HT-29 (cell line): ENCODE measurements at regions not wholly inside any gene's neighbourhood (a gene's known extent, or its start where the extent isn't known, plus 50 kb on each side); places are given as distances from the start of the nearest gene placed in this dataset.

Experiments
- DNase-seq: peaks from one replicate; pipeline ENCODE4 v3.0.0-alpha.2; 2015; ENCODE audit warnings: low spot score

DNA sequence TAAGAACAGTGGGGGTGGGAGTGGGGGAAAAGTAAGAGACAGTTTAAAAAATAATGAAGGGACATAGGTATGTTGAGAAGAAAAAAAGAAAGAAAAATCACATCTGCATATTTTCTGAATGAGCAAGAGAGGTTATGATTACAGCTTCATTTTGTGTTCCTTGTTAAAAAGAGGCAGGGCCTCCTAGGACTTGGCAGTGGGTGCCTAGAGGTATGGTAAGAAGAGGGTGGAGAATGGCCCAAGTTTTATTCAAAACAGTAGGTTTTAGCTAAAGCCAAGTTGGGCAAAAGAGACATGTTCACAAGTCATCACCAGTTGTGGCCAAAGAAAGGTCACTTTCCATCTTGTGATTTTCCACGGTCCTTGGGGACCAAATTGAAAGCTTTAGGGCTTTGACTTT, 643.4 kb downstream of the CCDC171 start:
- no peak for DNase-seq

DNA sequence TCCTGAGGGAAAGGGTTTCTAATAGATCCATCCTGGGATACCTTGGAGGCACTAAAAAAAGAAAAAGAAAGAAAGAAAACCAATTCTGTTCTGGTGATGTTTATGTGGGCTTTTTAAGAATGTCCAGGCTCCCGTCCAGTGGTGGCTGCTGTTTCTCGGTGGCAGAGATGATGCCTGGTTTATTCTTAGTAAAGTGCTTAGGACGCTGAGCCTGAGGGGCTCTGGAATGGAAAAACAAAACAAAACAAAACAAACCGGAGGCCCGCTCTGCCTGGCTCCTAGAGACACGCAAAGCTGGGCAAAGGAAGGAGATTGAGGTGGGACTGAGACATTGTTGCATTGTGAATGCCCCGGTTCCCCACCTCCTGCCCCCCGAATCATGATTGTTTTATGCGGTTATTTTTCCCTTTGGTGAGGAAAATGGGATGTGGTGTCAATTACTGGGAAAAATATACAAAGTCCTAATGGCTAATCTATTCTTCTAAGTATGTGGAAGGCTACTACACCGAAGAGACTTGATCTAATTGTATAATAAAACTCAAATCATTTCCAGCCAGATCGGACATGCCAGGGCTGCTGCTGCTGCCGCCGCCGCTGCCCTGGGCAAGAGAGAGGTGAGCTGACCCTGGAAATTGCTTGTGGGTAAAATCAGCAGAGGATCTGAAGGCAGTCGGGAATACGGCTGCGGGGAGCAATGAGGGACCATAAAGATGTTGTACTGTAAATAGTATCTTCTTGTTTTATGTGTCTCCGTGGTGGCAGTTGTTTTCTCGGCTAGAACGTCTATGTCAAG, 644.9 kb downstream of the CCDC171 start:
- no peak for DNase-seq

DNA sequence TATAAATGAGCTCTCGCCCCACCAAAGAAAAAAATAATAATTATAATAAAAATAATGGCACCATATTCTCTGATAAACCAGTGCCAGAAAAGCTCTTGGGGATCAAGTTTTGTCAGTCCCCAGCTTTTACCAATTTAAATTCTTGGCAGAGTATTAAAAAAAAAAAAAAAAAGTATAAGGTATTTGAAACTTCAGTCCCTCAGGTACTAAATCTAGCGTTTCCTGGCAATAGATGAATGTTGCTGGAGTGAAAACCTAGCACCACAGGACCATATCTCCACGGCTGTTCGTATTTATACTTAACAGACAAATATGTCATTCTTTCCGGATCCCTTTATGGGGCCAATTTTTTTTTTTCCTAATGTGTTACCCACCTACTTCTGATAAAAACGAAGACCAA, 646.2 kb downstream of the CCDC171 start:
- no peak for DNase-seq

DNA sequence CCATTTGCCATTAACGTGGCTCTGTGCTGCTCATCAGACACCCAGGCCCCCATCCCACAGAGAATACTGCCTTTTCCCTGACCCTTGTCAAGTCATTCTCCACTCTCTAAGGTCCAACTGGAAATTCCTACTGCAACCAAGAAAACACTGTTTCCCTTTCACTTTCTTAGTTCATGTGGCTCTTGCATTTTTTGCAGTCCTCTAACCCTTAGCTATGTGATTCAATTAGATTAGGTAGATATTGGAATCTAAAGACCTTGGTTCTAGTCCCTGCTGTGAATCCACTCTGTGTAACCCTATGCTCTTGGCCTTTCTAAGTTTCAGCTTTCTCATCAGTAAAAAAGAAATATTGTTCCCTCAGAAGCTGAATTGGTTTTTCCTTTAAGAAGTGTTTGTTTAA, 649.4 kb downstream of the CCDC171 start:
- DNase-seq, result no peak

DNA sequence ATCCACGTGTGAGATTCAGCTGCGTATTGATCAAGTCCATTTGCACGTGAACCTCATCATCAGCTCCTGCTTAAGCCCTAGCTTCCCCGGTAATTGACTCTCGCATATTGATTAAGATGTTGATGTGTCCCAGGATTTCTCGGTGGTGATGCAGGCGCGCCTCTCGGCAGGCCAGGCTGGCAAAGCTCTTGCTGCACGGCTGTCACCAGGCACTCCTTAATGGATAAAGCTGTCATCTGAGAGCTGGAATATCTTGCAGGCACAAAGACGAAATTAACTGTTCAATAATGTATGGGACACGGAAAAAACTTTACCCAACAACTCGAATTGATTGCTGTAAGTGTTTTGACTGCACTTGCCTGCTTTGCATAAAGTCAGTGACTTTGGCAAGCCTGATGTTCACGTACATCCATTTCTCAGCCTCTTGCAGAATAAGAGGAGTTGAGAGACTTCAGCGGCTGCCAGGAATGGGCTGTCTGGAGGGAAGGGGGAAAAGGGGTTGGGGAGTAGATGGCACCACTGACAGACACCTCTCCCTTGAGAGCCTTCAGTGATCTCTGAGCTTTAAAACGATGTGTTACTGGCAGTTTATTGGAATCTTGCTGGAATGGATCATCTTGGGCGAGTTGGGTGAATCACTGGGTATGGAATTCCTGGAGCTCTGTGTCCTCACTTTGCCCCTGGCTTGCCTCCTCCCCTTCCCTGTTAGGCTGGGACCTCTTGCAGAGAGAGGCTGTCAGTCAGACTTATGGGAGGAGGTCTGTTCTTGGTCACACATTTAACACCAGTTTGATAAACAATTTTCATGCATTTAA, 650.3 kb downstream of the CCDC171 start:
- no peak for DNase-seq

DNA sequence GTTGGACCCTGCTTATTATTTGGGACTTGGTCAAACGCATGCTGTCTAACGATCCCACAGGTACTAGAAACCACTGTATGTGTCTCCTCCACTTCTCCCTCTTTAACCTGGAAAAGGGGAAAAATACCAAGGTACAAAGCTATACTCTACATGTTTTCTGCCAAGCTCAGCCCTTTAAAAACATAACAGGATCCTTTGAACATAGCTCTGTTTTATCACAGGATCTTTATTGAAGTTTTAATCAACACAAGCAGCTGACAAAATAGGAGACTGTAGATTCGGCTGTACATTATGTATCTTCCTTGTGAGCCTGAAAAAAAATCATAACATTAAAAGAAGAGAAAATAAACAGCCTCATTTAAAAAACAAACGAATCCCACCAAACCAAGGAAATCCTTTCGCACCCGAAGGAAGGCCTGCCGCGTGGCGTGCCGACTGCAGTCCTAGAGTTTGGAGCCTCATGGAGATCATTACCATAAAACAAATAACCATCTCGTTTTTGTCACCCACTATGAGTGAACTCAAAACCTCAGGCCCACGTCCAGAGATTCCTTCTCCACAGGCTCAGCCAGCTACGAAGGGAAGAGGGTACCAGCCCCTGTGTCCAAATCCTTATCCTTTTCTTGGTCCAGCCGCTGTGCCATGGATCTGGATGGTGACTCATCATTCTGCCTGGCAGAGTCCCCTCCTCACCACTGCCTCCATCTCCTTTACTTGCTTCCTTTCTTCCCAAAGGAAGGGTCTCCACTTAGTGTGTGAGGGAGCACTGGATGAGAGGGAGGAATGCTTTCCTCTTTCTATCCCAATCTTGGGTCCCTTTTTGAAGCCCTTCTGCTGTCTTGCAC, 651.1 kb downstream of the CCDC171 start:
- no peak for DNase-seq

DNA sequence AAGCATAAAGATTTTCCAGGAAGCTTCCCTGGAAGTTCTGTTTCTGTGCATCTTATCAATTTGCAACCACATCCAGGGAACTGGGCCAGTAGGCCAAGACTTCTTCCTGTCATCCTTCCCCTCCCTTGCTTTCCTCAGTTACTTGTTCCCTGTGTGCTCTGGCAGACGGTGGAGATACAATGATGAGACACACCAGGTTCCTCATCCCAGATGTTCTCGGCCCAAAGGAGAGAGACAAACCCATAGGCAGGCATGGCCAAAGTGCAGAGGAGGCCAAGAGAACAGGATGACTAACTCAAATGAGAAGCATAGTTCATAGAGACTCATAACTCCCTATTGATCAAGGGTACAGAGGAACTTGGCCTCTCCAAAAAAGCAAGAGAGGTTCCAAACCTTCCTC, 652.6 kb downstream of the CCDC171 start:
- no peak for DNase-seq

DNA sequence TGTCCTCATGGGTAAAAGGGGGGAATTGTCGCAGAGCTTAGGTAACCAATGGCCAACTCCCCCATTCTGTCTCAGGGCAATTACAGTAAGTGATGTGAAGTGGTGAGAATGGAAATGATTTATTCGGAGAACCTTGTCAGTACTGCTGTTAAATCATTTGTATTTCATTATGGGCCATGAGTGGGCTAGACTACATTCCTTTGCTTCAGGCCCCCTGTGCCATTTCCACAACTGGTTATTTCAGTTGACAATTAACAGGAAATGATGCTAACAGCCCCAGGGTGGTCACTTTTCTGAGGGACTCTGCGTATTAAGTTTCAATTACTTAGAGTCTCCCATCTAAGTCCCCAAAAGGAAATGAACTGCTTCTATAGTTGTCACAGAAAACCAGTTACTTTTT, 653.7 kb downstream of the CCDC171 start:
- no peak for DNase-seq

DNA sequence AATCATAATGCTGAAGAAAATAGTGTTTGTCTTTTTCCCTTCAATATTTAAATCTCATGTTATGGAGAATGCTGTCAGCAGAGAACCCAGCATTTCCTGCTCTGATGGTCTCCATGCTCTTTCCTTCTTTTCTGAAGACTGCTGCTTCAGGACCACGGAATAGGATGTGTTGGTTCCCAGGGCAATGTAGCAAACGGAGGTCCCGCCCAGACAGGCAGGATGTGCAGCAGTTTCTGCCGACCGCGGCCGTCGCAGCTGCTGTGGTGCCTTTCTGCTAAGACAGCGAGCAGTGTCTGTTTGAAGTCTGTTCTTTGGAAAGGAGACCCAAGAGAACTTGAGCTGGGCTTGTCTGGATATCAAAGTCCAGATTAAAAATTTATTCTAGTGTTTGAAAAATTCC, 654.3 kb downstream of the CCDC171 start:
- DNase-seq, result no peak

DNA sequence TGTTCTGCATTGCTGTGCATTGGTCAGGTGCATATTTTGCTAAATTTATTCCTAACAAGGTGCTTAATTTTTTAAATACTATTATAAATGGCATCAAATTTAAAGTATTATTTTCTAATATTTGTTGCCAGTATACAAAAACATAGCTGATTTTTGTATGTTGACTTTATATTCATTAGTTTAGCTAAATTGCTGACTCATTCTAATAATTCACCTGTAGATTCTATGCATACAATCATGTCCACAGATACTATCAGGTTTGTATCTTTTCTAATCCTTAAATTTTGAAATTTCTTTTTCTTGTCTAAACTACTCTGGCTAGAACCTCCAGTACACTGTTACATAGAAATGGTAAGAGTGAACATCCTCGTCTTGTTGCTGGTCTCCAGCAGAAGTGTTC, 657.6 kb downstream of the CCDC171 start:
- no peak for DNase-seq

DNA sequence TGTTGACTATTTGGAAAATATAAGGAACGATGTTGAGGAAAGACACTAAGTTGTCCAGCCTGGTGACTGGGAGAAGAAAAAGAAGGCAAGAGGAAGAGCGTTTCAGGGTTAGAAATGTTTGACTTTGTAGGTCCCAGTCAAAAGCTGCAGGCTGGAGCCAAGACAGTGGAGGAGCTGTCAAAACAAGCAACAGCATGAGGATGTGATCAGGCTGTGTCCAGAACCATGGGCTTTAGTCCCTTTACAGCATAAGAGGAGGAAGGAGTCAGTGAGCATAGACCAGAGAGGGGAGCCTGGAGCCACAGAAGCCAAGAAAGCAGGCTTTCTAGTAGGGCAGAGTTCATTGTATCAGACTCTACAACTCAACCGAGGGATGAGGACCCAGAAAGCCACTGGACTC, 658.5 kb downstream of the BNC2 start:
- no peak for DNase-seq

DNA sequence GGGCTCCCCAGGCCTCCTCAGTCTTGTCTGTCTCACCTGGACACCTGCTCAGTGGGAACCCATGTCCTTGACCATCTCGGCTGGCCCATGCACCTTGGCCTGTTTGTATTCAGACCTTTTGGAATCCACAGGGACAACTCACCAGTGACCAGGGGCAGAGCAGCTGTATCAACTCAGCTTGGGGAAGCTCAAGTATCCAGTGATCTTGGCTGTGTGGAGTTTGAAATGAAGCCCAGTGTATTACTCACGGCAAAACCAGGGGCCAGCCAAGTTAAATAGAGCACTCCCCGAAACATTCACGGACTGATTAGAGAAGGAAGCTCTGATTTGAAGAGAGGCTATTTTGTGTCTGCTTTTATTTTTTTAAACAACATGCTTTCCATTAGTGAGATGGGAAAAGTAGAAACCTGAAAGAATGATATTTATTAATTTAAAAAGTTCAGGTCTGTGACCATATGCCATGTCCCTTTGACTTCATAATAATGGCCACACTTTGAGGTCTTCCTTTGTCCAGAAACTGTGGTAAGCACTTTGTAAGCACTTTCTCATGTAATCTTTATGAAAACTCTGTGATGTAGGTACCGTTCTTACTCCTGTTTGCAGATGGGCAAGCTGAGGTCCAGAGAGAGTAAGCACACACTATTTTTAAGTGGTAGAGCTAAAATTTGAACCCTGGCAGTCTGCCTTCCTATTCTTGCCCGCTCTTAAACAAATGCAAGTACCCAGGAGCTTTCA, 656.5 kb downstream of the BNC2 start:
- DNase-seq, result no peak

DNA sequence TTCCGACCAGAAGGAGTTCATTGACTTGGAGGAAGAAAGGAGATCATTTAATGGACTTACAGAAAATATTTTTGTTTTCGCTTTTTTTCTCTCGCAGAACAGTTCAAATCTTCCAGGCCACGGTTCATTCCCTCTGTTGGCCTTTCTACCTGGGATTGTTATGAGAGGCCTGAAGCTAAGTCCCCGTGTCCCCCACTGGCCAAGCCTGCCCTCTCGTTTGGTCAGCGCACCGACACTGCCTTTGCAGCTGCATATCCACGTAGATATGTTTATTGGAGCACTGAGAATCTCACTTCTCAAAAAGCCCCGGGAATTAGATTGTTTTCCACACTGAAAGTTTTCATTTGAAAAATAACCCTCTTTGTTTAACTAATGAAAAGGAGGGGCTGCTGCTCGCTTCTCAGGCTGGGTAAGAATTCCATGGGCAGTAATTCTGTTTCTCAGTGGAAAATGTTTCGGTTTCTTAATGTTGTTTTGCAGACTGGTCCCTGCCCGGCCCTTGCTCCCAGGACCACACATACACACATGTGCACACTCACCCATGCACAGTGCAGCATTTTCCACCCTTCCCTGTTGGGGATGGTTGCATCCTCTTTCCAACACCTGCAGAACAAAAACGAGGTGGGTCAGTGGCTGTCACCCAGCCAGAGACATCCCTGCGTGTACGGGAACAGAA, 655.7 kb downstream of the BNC2 start:
- DNase-seq, result no peak

DNA sequence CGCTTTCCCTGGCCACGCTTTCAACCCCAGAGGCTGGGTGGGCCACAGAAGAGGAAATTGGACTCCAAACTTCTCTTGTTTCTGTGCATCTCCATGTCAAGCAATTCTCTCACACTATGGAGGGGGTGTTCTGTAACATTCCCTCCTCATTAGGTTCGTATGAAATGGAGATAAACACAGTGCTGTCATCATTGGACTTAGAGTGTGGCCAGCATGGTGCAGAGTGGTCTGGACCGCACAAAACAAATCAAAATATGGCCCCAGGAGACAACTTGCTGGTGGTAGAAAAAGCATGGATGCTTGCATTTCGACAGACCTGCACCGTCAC, 655.2 kb downstream of the BNC2 start:
- DNase-seq, result no peak

DNA sequence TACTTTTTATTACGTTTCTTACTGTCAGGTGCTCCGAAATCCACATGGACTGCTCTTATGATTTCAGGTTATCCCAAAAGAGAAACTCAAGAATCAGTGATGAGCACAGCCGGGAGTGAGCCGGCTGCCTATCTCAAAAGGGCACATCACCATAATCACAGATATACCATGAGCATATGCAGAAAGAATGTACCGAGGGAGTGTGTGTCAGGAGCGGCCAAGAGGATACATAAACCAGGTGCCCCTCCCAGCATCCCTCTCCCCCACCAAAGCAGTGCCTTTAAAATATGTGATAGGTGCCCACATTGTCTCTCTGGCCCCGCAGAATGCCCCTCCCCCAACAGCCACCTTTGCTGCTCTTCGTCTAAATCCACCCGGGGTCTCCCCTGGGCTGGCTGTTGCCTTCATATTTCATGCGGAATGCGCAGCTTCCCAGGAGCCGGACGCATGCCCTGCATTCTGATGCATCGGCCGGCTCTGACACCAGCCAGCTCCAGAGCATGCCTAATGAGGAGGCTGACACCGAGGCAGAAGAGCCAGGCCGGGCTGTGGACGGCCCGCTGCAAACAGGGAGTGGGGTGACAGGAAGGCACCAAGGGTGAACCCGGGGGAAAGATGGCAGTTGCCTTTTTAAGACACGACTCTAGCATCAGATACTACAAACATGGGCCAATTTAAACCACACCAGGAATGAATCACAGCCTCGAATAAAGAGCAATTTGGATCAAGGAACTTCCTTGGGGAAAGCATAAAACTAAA, 652.3 kb downstream of the BNC2 start:
- no peak for DNase-seq

DNA sequence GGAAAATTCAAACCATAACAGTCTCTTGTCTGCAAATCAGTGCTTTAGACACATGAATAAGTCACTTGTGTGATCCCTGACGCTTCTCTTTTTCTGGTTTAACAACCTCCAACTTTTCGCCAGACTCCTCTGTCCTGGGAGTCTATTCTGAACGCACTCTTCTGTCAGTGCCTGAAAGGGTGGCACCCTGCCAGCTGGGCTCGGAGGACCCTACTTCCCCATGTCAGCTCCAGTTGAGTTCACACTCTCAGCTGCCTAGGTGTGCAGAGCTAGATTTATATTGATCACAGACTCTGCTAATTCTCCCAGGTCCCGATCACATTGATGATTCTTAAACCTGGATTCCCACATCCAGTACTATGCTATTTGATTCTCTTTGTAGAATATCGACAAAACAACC, 649.1 kb downstream of the BNC2 start:
- DNase-seq, result no peak

DNA sequence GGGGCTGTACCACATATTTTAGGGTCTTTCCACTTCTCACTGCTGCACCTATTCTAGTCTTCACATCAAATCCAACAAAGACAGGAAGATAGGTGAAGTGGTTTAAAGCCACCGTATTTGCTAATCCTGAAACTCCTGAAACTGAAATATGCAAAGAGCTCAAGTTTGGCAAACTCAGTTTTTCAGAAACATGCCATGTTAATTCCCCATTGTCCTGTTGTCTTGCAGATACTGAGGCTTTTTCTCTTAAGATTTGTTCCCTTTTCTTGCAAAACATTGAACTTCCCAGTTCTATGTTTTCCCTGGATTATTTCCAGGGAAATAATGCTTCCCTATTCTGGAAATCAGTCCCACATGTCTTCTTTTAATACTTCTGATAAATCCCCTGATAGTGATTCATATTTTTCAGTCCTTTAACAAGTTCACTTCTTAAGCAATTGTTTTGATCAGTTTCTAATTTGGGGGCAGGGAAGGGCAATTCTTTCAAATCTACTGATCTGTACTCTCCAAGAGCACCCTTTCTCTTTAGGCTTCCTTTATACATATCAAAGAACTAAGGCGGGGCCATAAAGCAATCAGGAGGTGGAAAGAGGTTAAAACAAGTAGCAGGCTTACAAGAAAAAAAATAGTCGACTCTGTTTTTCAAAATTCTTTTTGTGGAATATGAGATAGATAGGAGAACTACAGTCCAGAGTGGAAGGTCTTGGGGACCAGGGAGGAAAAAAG, 648.5 kb downstream of the BNC2 start:
- DNase-seq, result no peak

DNA sequence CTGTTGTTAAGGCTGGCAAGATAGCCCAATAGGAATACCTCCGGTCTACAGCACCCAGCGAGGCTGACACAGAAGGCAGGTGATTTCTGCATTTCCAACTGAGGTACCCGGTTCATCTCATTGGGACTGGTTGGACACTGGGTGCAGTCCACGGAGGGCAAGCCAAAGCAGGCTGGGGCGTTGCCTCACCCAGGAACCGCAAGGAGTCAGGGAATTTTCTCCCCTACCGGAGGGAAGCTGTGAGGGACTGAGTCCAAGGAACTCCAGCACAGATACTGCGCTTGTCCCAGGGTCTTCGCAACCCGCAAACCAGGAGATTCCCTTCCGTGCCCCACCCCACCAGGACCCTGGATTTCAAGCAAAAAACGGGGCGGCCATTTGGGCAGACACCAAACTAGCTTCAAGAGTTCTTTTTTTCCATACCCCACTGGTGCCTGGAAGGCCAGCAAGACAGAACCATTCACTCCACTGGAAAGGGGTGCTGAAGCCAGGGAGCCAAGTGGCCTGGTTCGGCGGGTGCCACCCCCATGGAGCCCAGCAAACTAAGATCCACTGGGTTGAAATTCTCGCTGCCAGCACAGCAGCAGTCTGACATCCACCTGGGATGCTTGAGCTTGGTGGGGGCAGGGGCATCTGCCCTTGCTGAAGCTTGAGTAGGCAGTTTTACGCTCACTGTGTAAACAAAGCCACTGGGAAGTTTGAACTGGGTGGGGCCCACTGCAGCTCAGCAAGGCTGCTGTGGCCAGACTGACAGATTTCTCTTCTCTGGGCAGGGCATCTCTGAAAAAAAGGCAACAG, 647.2 kb downstream of the BNC2 start:
- DNase-seq, result peak; percentile 34

DNA sequence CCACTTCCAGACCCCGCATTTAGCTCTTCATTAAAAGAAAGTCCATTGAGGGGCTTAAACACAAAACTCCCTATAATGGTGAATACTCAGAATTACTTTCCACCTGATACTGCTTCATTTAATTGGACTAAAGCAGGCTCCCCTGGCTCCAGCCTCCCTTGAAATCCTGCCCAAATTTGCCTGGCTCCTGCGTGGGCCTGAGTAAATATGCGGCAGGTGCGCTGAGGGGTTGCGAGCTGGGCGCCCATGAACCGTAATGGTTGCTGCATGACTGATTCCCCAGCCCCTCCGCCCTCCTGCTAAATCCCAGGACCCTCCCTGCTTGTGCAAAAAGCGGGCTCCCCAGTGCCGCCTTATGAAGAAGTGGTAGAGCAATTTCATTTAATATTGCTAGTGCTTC, 639.7 kb downstream of the BNC2 start:
- no peak for DNase-seq
